Brain microvascular endothelial cell (primary cell): ENCODE measurements at regions not wholly inside any gene's neighbourhood (a gene's known extent, or its start where the extent isn't known, plus 50 kb on each side); places are given as distances from the start of the nearest gene placed in this dataset.

Experiments
- DNase-seq: peaks from one replicate; pipeline ENCODE4 v3.0.0-alpha.2; 2020
- H3K27ac ChIP-seq: fragments of 250-450 bp; sonication (Bioruptor Pico); 2 replicates; pipeline ENCODE4 v1.5.1; 2020; ENCODE audit warnings: mild to moderate bottlenecking, moderate library complexity
- H3K27me3 ChIP-seq: fragments of 250-450 bp; sonication (Bioruptor Pico); replicated peaks from 2 replicates; pipeline ENCODE4 v1.5.1; 2020; ENCODE audit warnings: mild to moderate bottlenecking
- H3K36me3 ChIP-seq: fragments of 250-450 bp; sonication (Bioruptor Pico); replicated peaks from 2 replicates; pipeline ENCODE4 v1.5.1; 2020; ENCODE audit warnings: mild to moderate bottlenecking
- H3K4me3 ChIP-seq: 2 replicates; pipeline ENCODE4 v1.5.1; 2011; ENCODE audit warnings: low read depth, mild to moderate bottlenecking, control low read depth, low read length, moderate library complexity
- CTCF ChIP-seq: IDR thresholded peaks from 2 replicates; pipeline ENCODE4 v1.5.1; 2011; ENCODE audit warnings: low read depth, mild to moderate bottlenecking, moderate library complexity, low read length, control low read depth, inconsistent platforms; ENCODE audit errors: missing control alignments
- in situ Hi-C: cut with HindIII; loops from 2 replicates; pipeline ENCODE4 v1.10.0; 2017; ENCODE audit warnings: low sequenced_read_pairs, low pct_ligation_motif_present

- H3K36me3 ChIP-seq, result no peaks in the 10 kb centered on the region
- no peaks in the 10 kb centered on the region for H3K27me3 ChIP-seq
- in situ Hi-C loops, result no loop called here
- no peak overlapping the region for H3K27ac ChIP-seq
- no peak for DNase-seq
- H3K4me3 ChIP-seq, result no peak overlapping the region
- no peak for TF ChIP-seq CTCF
These were observed 51.9 kb upstream of the GNAT3 start for GRCh38 chr7:80563561-80564327.

- H3K4me3 ChIP-seq, result no peak overlapping the region
- H3K27ac ChIP-seq, result no peak overlapping the region
- no peaks in the 10 kb centered on the region for H3K36me3 ChIP-seq
- H3K27me3 ChIP-seq, result no peaks in the 10 kb centered on the region
- no peak for DNase-seq
- TF ChIP-seq CTCF, result no peak
- in situ Hi-C loops, result no loop called here
These were observed 53.7 kb upstream of the GNAT3 start for GRCh38 chr7:80565554-80565953.

GRCh38 chr7:80581486-80582260 lies 56.8 kb upstream of the CD36 start:
- Histone ChIP-seq H3K27me3 (no peaks in the 10 kb centered on the region), H3K4me3 (no peak overlapping the region), H3K27ac (no peak overlapping the region), H3K36me3 (no peaks in the 10 kb centered on the region)
- in situ Hi-C loops, result no loop called here
- TF ChIP-seq CTCF, result no peak
- DNase-seq, result no peak

- no peak for TF ChIP-seq CTCF
- no peaks in the 10 kb centered on the region for H3K27me3 ChIP-seq
- in situ Hi-C loops, result no loop called here
- DNase-seq, result no peak
- H3K27ac ChIP-seq, result no peak overlapping the region
- H3K36me3 ChIP-seq, result no peaks in the 10 kb centered on the region
- H3K4me3 ChIP-seq, result no peak overlapping the region
These were observed 54.5 kb upstream of the CD36 start for GRCh38 chr7:80583901-80584300.

GRCh38 chr7:80584778-80585177 lies 53.7 kb upstream of the CD36 start:
- Histone ChIP-seq H3K4me3 (no peak overlapping the region), H3K27ac (no peak overlapping the region), H3K36me3 (no peaks in the 10 kb centered on the region), H3K27me3 (no peaks in the 10 kb centered on the region)
- in situ Hi-C loops, result no loop called here
- no peak for TF ChIP-seq CTCF
- peak; percentile 20 for DNase-seq
